CD4-positive, alpha-beta T cell treated with Interleukin-17A for 4 hours (primary cell): ENCODE measurements at regions not wholly inside any gene's neighbourhood (a gene's known extent, or its start where the extent isn't known, plus 50 kb on each side); places are given as distances from the start of the nearest gene placed in this dataset.
"Not testable (repeated sequence)": the region's sequence is repeated elsewhere in the genome, so short reads cannot be mapped to it uniquely, and the experiment has no call there.

Experiments
- DNase-seq: peaks from one replicate; pipeline ENCODE4 v3.0.0-alpha.2; 2020; ENCODE audit warnings: mixed read lengths

DNA sequence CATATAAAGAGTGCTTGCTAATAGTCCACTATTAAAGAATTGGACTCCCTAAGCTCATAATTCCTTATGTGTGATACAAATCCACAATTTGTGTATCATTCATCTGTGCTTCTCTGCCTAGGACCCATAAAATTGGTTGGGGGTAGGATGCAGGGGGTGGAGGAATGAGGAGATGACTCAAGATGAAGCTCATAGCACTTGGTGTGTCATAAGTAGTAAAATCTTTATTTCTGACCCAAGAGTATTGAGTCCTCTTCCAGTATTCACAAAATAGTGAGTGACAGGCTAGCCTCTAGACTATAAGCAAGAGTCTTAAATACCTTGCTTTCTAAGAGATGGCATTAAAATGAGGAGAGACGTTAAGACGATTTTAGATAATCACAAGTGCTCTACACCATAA, 390.9 kb upstream of the CDH19 start:
- DNase-seq: no peak

DNA sequence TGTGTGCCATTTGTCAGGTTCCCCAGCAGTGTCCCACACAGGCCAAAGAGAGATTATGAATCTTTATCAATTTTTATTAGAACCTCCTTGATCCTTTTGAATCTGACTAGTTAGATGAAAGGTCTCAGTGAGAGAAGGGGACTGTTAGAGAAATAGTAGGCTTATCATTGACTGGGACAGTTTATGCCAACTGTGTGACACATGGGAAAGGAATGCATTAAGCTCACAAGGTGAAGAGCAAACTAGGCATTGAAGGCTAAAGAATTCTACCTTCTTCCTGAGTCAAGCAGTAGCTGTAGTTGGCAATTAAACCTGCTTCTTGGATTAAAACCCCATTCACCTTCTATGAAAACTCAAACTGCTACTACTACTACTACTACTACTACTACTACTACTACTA, 389.6 kb upstream of the CDH19 start:
- DNase-seq: no peak

DNA sequence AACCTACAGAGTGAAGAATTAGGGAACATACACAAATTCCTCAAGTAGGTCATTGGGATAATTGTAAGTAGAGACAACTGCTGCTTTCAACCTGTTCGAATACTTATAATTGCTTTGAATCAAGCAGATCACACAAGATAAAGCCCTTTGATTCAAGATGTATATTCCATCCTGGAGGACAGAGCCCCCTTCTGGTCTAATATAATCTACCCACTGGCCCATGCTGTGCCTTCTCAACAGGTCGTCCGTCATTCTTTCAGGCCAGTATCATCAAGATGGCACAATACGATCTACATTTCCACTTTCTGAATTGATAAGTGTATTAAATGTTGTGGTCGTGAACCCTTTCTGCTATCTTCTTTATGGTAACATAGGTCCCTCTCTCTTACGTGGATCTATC, 387.0 kb upstream of the CDH19 start:
- no peak for DNase-seq

DNA sequence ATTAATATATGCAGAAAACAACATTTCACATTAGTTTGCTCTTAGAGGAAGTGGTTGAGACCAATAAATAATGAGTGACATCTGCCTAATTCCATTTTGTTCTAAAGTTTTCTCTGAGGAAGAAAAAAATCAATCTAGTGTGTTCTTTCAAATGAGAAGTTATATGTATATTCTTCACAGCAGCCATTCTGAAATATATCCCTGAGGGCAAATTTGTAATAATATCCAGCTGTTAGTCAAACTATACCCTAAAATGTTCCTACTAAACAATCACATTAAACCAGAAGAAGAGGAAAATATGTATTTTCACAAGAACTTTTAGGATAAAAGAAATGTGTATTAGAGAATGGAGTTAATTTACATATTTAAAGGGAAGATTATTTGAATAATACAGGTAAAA, 375.1 kb upstream of the CDH19 start:
- no peak for DNase-seq

DNA sequence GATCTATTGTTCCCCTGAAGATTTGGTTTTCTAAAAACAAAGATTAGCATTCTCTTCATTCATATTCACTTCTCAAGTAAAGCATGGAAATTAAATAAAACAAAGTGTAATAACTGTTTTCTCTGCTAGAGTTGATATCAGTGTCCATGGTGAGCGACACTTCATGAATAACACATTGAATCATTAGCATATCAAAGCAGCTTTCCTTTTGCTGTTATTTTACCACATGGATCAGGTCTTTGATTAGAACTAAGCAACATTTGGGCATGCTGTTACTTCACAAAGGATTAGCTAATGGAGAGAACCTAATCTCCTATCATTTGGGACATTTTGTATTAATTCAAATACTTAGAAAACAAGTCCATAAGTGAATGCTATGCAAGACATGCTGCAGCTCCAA, 368.8 kb upstream of the CDH19 start:
- no peak for DNase-seq

DNA sequence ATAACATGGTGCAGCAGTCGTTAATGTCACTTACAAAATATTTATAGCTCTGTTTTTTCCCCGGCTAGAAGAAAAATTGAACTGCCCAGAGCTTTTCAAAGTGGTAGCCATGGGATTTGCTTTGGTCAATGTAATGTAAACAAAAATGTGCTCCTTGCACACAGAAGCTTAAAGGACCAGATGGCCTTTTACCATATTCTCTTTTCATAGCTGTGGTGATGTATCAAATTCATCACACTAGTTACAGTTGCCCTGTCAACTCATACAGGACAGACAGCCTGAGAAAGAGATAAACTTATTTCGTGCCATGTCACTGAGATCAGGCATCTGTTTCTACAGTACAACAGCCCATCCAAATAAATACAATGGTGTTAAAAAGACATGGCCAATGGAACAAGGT, 368.1 kb upstream of the CDH19 start:
- no peak for DNase-seq

DNA sequence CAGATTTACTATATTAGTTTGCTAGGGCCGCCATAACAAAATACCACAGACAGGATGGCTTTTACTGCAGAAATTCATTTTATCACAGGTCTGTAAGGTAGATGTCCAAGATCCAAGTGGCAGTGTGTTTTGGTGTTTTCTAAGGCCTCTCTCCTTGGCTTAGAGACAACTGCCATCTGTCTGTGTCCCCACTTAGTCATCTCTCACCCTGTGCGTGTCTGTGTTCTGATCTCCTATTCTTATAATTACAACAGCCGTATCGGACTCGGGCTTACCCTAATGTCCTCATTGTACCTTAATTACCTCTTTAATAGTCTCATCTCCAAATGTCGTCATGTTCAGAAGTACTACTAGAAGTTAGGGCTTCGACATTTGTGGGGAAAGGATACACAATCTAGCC, 362.3 kb upstream of the CDH19 start:
- no peak for DNase-seq

DNA sequence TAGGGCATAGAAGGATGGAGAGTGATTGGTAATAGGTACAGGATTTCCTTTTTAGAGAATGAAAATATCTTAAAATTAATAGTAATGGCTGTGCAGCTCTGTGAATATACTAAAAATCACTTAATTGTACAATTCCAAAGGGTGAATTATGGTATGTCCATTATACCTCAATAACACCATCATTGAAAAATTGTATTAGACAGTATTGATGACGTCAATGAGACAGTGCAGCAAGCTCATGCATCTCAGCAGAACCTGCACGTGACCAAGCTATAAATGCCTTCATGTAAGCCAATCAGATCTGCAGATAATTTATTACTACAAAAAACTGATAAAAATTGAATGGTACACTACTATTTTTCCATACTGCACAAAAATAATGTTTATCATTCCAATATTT, 354.4 kb upstream of the CDH19 start:
- DNase-seq: no peak

DNA sequence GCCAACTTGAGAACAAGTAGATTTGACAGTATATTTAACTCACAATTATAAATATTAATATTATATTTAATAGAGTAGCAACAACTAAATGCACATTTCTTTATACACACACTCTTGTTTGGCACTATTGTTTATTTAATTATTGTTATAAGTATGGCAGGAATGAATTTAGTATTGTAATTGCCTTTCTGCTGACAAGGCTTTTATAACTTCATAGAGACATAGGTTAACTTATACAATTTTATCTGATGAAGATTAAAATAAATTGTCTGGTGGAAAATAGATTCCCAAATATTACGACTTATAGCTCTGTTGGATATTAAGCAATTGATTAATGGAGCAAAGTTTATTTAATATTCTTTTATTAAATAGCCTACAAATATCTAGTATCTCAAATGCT, 347.9 kb upstream of the CDH19 start:
- DNase-seq: no peak

DNA sequence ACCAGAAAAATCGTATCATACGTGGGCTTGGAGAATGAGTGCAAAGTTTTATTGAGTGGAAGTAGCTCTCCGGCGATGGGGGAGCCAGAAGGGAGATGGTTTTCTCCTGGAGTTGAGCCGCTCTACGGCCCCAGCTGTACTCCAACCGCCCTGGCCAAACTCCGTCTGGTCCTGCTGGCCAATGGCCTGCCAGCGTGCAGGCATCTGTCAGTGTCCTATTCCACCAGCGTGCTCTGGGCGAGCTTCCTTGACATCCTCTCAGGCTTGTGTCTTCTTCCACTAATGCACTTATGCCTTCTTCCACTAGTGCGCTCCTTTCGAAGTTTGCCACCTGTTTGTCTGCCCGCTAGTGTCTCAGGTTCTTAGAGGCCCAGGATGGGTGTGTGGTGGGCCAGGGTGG, 345.5 kb upstream of the CDH19 start:
- DNase-seq: no peak

DNA sequence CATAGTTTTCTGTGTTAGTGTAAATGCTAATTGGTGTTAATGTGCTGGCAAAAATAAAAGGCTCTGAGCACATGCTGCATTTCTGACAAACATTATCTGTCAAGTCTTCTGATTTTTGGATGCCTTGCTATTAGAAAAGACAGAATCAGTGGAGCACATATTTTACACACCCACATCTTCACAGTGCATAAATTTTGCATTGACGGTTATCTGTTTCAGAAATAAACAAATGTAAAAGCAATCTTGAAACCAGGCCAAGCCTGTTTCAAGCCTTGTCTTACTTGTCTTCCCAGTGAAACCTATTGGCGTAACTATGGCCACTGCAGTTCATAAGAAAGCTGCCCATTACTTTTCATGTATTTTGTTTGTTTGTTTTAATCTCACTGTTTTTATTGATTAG, 333.7 kb upstream of the CDH19 start:
- DNase-seq: no peak

DNA sequence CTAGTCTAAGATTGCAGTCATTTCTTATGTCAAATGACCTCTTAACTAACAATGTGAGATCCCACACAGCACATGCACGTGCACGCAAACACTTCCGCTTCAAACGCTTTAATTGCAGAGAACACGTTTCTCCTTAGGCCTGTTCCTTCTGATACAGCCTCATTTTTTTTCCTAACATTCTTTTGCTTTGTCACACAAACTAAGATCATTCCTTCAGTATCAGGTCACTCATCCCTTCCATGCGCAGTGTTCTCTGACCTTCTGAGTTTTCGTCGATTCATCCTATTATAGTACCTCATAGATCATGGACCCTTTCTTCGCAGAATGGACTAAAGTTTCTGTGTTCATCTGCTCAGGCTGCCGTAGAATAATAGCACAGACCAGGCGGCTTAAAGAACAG, 327.1 kb upstream of the CDH19 start:
- no peak for DNase-seq

DNA sequence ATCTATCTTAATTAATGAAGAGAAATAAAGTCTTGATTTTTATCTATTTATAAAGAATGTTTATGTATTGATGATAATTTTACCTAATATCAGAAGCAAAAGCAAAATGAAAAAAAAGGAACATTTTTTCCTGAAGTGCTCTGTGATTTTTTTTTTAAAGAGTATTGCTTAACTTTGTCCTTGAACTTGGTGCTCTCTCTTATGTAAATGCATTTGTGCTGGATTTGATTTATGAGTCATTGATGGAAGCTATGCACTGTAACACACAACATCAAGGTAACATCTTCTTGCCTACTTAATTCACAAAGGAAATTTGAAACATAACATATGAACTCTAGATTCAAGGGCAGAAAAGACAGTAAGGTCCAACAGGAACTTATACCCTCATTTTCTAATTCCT, 312.9 kb upstream of the CDH19 start:
- DNase-seq: no peak

DNA sequence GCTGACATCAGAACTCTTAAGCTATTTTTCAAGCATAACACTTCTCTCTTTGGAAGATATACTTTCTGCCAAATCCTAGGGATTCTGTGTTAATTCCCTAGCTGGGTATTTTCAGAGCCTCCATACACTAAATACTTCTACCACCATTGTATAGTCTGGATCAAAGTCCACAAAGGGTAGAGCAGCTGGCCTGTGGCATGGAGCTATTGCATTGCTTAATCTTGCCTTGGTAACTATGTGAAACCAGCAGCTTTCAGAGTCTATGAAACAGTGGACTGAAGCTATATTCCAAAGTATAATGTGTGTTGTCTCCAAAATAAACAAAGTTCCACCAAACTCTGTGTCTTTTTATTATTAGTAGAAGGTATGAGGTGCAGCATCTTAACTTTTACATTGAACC, 296.9 kb upstream of the CDH19 start:
- DNase-seq: no peak

DNA sequence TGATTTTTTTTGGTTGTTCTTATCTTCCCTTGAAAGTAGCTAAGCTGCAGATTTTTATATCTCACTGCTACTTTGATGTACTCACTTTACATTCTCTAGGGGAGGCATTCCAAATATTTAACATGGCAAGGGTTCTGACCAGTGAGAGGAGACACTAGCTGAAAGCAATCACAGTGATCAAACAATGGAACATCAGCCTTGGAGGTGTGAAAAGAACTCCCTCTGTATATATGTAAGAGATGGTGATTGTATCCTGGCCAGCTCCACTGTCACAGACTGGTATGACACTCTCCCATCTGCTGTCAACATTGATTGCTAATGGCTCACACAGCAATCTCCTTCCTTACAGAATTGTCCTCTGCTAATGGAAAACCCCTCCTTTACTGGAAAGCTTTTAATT, 291.7 kb upstream of the CDH19 start:
- DNase-seq: no peak

DNA sequence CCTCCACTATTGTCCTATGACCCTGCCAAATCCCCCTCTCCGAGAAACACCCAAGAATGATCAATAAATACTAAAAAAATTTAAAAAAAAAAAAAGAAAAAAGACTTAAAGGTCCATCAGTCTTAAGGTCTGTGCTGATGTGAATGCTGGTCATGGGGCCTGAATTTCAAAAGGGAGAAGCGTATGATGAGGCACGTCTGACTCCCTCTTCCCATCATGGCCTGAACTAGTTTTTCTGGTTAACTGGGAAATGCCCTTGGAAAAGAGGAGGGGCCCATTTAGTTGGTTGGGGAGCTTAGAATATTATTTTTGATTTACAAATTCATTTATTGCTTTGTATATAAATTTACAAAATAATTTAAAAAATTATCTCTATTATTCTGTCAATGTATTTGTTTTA, 291.0 kb upstream of the CDH19 start:
- DNase-seq: no peak

DNA sequence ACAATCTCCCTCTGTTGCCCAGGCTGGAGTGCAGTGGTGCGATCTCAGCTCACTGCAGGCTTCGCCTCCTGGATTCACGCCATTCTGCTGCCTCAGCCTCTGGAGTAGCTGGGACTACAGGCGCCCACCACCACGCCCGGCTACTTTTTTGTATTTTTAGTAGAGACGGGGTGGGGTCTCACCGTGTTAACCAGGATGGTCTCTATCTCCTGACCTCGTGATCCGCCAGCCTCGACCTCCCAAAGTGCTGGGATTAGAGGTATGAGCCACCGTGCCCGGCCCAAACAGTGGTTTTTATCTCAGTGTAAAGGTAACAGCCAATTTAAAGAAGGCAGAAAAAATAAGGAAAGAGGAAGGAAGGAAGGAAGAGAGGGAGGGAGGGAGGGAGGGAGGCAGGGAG, 288.5 kb upstream of the CDH19 start:
- not testable (repeated sequence) for DNase-seq

DNA sequence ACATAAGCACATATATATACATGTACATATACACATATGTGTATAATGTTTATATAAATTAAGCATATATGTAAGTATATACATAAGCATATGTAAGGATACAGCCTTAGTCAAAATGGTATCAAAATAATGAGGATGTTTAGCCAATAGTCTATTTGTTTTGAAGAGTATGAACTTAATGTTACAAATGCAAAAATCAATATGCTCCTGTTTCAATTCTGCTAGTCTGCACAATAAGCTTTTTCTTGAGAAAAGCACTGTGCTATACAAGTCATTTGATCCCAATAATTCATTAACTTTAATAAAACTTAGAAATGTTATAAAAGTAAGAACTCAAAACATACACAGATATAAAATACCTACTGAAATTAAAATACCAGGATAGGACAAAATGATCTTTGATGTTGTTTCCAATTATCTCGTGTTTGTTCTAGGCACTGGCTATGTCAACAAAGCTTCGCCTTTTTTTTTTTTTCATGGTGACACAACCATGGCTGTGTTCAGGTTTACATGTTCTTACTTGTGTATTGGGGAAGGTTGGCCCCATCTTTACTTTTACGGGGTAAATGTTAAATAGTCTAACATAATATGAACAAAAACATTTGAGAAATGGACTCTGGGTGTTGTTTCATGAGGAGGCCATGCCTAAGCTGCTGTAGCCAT, 271.1 kb upstream of the CDH19 start:
- DNase-seq: no peak

DNA sequence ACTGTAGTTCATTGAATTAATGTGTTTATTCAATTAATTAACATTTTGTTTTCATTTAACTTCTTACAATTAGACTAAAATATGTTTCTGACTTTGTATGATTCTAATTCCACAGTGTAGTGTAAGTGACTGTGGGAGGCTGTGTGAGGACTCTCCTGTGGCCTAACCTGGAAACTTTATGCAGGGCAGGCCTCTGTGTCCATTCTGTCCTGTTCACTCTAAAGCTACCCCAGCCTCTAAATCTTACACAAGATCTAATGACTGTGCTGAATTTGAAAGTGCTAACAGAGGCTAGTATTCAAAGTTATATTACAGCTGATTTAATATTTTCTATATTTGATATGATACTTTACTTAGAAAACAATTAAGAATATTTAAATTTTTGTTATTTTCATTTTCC, 270.5 kb upstream of the CDH19 start:
- no peak for DNase-seq

DNA sequence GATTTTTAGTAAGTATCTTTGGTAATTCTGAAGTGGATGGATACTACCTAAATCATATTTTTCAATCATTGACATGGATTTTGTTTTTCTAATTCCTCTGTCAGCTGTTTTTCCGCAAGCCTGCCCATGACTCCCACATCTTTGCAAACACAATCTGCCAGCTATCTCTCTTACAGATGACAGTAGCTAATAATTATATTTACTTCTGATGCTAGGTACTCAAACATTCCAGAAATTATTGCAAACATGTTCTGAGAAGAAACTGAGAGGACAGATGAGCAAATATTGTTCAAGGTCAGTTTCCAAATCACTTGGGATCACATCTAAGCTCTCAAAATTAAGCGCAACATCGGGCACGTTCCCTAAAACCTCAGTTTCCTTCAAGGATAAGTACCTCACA, 270.0 kb upstream of the CDH19 start:
- DNase-seq: no peak

DNA sequence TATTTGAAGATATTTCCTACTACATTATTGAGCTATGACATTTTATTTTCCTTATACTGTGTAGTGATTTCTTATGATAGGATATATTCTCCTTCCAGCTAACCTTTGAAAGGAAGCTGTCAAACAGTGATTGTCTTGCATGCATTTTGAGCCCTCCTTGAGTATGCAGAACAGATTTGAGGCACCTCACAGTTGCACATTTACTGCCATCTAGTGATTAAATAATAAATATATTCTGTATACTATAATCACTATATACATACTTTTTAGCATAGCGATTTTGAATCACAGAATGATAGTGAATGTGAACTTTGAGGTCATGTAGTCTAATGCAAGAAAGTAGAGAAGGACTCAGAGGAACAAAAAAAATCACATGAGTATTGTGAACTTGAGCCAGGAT, 268.4 kb upstream of the CDH19 start:
- no peak for DNase-seq

DNA sequence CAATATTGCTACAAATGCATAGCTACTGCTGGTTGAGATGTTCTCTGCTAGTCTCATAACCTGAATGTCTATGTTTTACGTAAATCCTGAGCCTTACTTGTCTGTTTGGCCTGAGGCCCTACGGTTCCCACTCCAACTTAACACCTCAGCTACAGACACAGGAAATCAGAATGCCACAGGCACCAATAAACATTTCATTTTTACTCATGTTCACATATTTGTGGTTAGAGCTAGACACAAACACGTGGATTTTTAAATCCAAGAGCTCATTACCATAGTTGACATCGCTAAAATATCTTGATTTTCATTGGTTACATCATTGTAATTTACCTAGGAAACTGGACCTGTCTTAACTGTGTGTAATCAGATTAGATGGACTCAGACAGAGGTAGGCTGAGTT, 263.8 kb upstream of the CDH19 start:
- DNase-seq: no peak

DNA sequence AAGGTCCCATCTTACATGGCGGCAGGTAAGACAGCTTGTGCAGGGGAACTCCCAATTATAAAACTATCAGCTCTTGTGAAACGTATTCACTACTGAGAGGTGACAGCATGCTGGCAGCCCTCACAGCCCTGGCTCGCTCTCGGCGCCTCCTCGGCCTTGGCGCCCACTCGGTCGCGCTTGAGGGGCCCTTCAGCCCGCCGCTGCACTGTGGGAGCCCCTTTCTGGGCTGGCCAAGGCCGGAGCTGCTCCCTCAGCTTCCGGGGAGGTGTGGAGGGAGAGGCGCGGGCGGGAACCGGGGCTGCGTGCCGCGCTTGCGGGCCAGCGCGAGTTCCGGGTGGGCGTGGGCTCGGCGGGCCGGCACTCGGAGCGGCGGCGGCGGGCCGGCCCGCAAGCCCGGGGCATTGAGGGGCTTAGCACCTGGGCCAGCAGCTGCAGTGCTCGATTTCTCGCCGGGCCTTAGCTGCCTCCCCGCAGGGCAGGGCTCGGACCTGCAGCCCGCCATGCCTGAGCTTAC, 262.6 kb upstream of the CDH19 start:
- DNase-seq: not testable (repeated sequence)

DNA sequence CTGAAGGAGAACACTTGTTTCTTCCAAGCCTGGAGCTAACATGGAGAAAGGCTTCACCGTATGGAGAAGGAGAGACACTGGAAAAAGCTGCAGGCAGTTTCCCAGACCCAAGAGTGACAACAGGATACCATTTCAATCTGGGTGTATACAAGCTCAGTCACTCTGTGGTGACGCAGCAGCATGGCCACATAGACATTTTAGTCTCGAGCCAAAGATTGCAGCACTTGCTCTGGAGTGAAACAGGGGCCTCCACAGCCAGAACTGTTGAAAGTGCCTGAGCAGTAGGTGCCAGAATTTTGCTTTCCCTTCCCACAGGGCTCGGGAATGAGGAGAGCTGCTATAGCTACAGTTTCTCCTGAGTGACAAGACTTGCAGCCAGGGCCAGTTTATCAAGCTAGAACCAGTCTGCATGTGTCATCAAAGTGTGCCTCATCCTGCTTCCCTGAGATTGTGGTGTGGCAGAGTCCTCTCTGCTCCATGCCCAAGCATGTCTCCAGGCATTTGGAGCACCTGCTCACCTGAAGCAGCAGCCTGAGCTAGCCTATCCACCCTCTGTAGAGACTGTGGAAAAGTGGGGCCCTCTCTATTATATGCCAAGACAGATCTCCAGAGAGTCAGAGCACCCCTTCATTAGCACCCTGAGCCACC, 234.6 kb upstream of the CDH19 start:
- DNase-seq: no peak

DNA sequence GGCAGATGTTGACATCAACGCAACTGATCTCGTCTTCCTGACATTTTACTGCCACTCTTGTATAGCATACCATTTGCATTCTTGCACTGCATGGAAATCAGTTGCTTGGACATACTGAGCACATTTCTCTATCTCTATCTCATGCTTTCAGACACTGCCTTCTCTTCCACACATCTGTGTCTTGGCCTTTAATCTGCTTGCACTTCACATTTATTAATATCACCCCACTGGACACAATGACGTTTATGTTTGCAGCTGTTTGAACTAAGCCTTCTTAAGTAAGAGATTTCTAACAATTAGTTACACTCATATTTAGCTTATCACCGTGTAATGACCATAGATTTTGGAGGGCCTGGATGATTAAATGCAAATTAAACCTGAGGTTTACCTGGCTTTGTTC, 229.8 kb upstream of the CDH19 start:
- DNase-seq: no peak
